ENCODE measurements at regions not wholly inside any gene's neighbourhood (a gene's known extent, or its start where the extent isn't known, plus 50 kb on each side); places are given as distances from the start of the nearest gene placed in this dataset.
"Not testable (repeated sequence)": the region's sequence is repeated elsewhere in the genome, so short reads cannot be mapped to it uniquely, and the experiment has no call there.

- Mint-ChIP-seq H3K36me3 (ENCODE audit: low read depth) (no peaks in the 10 kb centered on the region), H3K27ac (ENCODE audit: unreplicated experiment) (no peak overlapping the region), H3K27me3 (ENCODE audit: low read depth) (no peaks in the 10 kb centered on the region), H3K4me3 (ENCODE audit: unreplicated experiment) (no peak overlapping the region), H3K4me1 (ENCODE audit: low read depth) (peaks cover 4% of the 10 kb centered on the region), H3K9me3 (ENCODE audit: low read depth) (peaks cover 6% of the 10 kb centered on the region)
- TF ChIP-seq CTCF (IDR thresholded peaks at IDR 0.05) = no peak
- no peak for DNase-seq (ENCODE audit: low spot score)
Measured at GRCh38 chr4:125181804-125182203, 133.0 kb upstream of the FAT4 start.

- Mint-ChIP-seq H3K36me3 (ENCODE audit: low read depth) (no peaks in the 10 kb centered on the region), H3K4me1 (ENCODE audit: low read depth) (peaks cover 3% of the 10 kb centered on the region), H3K4me3 (ENCODE audit: unreplicated experiment) (no peak overlapping the region), H3K9me3 (ENCODE audit: low read depth) (peaks cover 9% of the 10 kb centered on the region), H3K27me3 (ENCODE audit: low read depth) (no peaks in the 10 kb centered on the region), H3K27ac (ENCODE audit: unreplicated experiment) (no peak overlapping the region)
- no peak for DNase-seq (ENCODE audit: low spot score)
- TF ChIP-seq CTCF (IDR thresholded peaks at IDR 0.05) = no peak
Measured at GRCh38 chr4:125179727-125180126, 135.0 kb upstream of the FAT4 start.

- no peaks in the 10 kb centered on the region for H3K27me3 Mint-ChIP-seq (ENCODE audit: low read depth)
- H3K9me3 Mint-ChIP-seq (ENCODE audit: low read depth) = no peaks in the 10 kb centered on the region
- no peaks in the 10 kb centered on the region for H3K36me3 Mint-ChIP-seq (ENCODE audit: low read depth)
- no peak for TF ChIP-seq CTCF (IDR thresholded peaks at IDR 0.05)
- DNase-seq (ENCODE audit: low spot score) = no peak
- H3K27ac Mint-ChIP-seq (ENCODE audit: unreplicated experiment) = no peak overlapping the region
- no peak overlapping the region for H3K4me3 Mint-ChIP-seq (ENCODE audit: unreplicated experiment)
- H3K4me1 Mint-ChIP-seq (ENCODE audit: low read depth) = peaks cover 6% of the 10 kb centered on the region
Measured at GRCh38 chr4:125169192-125169591, 145.6 kb upstream of the FAT4 start.

GRCh38 chr4:125168531-125168930 lies 146.2 kb upstream of the FAT4 start:
- Mint-ChIP-seq H3K9me3 (ENCODE audit: low read depth) (no peaks in the 10 kb centered on the region), H3K4me3 (ENCODE audit: unreplicated experiment) (no peak overlapping the region), H3K27me3 (ENCODE audit: low read depth) (no peaks in the 10 kb centered on the region), H3K27ac (ENCODE audit: unreplicated experiment) (no peak overlapping the region), H3K36me3 (ENCODE audit: low read depth) (no peaks in the 10 kb centered on the region), H3K4me1 (ENCODE audit: low read depth) (peaks cover 6% of the 10 kb centered on the region)
- DNase-seq (ENCODE audit: low spot score) = no peak
- no peak for TF ChIP-seq CTCF (IDR thresholded peaks at IDR 0.05)

GRCh38 chr4:125166012-125166411 lies 148.7 kb upstream of the FAT4 start:
- H3K4me1 Mint-ChIP-seq (ENCODE audit: low read depth); DNase-seq (ENCODE audit: low spot score); H3K27me3 Mint-ChIP-seq (ENCODE audit: low read depth); H3K9me3 Mint-ChIP-seq (ENCODE audit: low read depth); H3K36me3 Mint-ChIP-seq (ENCODE audit: low read depth); H3K27ac Mint-ChIP-seq (ENCODE audit: unreplicated experiment); H3K4me3 Mint-ChIP-seq (ENCODE audit: unreplicated experiment): not testable (repeated sequence)

GRCh38 chr4:125159001-125159400 lies 155.8 kb upstream of the FAT4 start:
- no peak overlapping the region for H3K4me3 Mint-ChIP-seq (ENCODE audit: unreplicated experiment)
- no peak overlapping the region for H3K27ac Mint-ChIP-seq (ENCODE audit: unreplicated experiment)

More at GRCh38 chr4:125159001-125159400, 155.8 kb upstream of the FAT4 start:
- Mint-ChIP-seq H3K36me3 (ENCODE audit: low read depth) (no peaks in the 10 kb centered on the region), H3K27me3 (ENCODE audit: low read depth) (no peaks in the 10 kb centered on the region), H3K9me3 (ENCODE audit: low read depth) (peaks cover 5% of the 10 kb centered on the region), H3K4me1 (ENCODE audit: low read depth) (peaks cover 3% of the 10 kb centered on the region)
- no peak for DNase-seq (ENCODE audit: low spot score)
- TF ChIP-seq CTCF (IDR thresholded peaks at IDR 0.05) = no peak
